AG09319 (cell line): ENCODE measurements at regions not wholly inside any gene's neighbourhood (a gene's known extent, or its start where the extent isn't known, plus 50 kb on each side); places are given as distances from the start of the nearest gene placed in this dataset.
A peak's percentile ranks its signal among the peaks of the same experiment; 100 is the strongest.

Experiments used
- DNase-seq: peaks from one replicate; pipeline ENCODE4 v3.0.0-alpha.2; 2010; ENCODE audit warnings: low read depth; ENCODE audit errors: extremely low read depth
- CTCF ChIP-seq: IDR thresholded peaks from 2 replicates; pipeline ENCODE4 v1.5.1; 2011; ENCODE audit warnings: low read depth, mild to moderate bottlenecking, inconsistent platforms, low read length, moderate library complexity

- no peak for TF ChIP-seq CTCF
- DNase-seq, result no peak
These were observed 155.2 kb downstream of the SLC38A4 start for GRCh38 chr12:46670636-46671035.

GRCh38 chr12:46669720-46670119 is 156.1 kb downstream of the SLC38A4 start:
- DNase-seq, result no peak
- TF ChIP-seq CTCF, result no peak

GRCh38 chr12:46667551-46667950 is 158.2 kb downstream of the SLC38A4 start:
- DNase-seq, result no peak
- TF ChIP-seq CTCF, result no peak

GRCh38 chr12:46664761-46665287 is 161.0 kb downstream of the SLC38A4 start:
- peak; percentile 67 for DNase-seq
- no peak for TF ChIP-seq CTCF

- no peak for TF ChIP-seq CTCF
- DNase-seq, result no peak
These were observed 162.5 kb downstream of the SLC38A4 start for GRCh38 chr12:46663318-46663717.

- DNase-seq, result peak; percentile 71
- peak; percentile 84 for TF ChIP-seq CTCF
These were observed 164.5 kb downstream of the SLC38A4 start for GRCh38 chr12:46661110-46661845.

- TF ChIP-seq CTCF, result no peak
- no peak for DNase-seq
These were observed 165.1 kb downstream of the SLC38A4 start for GRCh38 chr12:46660719-46661109.
